GM19397 (cell line): ENCODE measurements at regions not wholly inside any gene's neighbourhood (a gene's known extent, or its start where the extent isn't known, plus 50 kb on each side); places are given as distances from the start of the nearest gene placed in this dataset.

Source experiments
- ATAC-seq: cut with Tn5 transposase; IDR thresholded peaks from one replicate; pipeline ENCODE4 v1.9.1; 2021; ENCODE audit warnings: mild to moderate bottlenecking, moderate library complexity; ENCODE audit not compliant: unreplicated experiment

GRCh38 chr7:155985518-155986250 lies 173.4 kb upstream of the SHH start:
- no peak for ATAC-seq

- ATAC-seq, result no peak
These were observed 172.5 kb upstream of the SHH start for GRCh38 chr7:155984609-155985405.

GRCh38 chr7:155984028-155984580 lies 171.8 kb upstream of the SHH start:
- no peak for ATAC-seq

- no peak for ATAC-seq
These were observed 171.0 kb upstream of the SHH start for GRCh38 chr7:155983176-155983815.

- ATAC-seq, result no peak
These were observed 169.4 kb upstream of the SHH start for GRCh38 chr7:155981703-155982102.

GRCh38 chr7:155980841-155981240 lies 168.6 kb upstream of the SHH start:
- no peak for ATAC-seq

GRCh38 chr7:155979994-155980393 lies 167.7 kb upstream of the SHH start:
- ATAC-seq, result no peak

- ATAC-seq, result no peak
These were observed 167.3 kb upstream of the SHH start for GRCh38 chr7:155979566-155979965.

GRCh38 chr7:155975490-155975889 lies 163.2 kb upstream of the SHH start:
- no peak for ATAC-seq

- ATAC-seq, result no peak
These were observed 162.1 kb upstream of the SHH start for GRCh38 chr7:155974186-155974897.

- no peak for ATAC-seq
These were observed 161.3 kb upstream of the SHH start for GRCh38 chr7:155973451-155973997.

- no peak for ATAC-seq
These were observed 160.6 kb upstream of the SHH start for GRCh38 chr7:155972651-155973390.

- no peak for ATAC-seq
These were observed 160.0 kb upstream of the SHH start for GRCh38 chr7:155972247-155972646.

GRCh38 chr7:155971180-155971770 lies 159.0 kb upstream of the SHH start:
- no peak for ATAC-seq

GRCh38 chr7:155969192-155969929 lies 157.1 kb upstream of the SHH start:
- ATAC-seq, result no peak

GRCh38 chr7:155965010-155965409 lies 152.7 kb upstream of the SHH start:
- ATAC-seq, result no peak

- ATAC-seq, result no peak
These were observed 152.3 kb upstream of the SHH start for GRCh38 chr7:155964543-155964942.

GRCh38 chr7:155963771-155964195 lies 151.5 kb upstream of the SHH start:
- no peak for ATAC-seq

- ATAC-seq, result no peak
These were observed 151.1 kb upstream of the SHH start for GRCh38 chr7:155963356-155963755.
